HG03342 (cell line): ENCODE measurements at regions not wholly inside any gene's neighbourhood (a gene's known extent, or its start where the extent isn't known, plus 50 kb on each side); places are given as distances from the start of the nearest gene placed in this dataset.
A peak's percentile ranks its signal among the peaks of the same experiment; 100 is the strongest.

ENCODE experiments used
- ATAC-seq: cut with Tn5 transposase; IDR thresholded peaks from one replicate; pipeline ENCODE4 v1.9.1; 2021; ENCODE audit warnings: mild to moderate bottlenecking, moderate library complexity; ENCODE audit not compliant: unreplicated experiment

DNA sequence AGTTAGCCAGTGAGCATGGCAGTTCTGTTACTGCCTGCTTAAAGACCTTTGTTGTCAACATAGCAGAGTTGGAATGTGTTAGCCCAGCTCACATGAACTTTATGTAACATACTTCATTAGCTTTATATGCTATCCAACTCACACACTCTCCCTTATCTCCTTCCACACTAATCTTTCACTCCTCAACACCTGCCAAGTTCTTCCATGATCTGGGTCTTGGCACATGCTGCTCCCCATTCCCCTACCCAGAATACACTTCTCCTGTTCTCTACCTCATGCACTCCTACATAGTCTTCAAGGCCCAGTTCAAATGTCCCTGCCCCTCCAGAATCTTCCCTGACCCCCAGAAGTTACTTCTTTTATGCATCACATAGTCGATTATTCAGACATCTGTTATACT, 179.3 kb downstream of the KATNAL1 start:
- ATAC-seq, result no peak

DNA sequence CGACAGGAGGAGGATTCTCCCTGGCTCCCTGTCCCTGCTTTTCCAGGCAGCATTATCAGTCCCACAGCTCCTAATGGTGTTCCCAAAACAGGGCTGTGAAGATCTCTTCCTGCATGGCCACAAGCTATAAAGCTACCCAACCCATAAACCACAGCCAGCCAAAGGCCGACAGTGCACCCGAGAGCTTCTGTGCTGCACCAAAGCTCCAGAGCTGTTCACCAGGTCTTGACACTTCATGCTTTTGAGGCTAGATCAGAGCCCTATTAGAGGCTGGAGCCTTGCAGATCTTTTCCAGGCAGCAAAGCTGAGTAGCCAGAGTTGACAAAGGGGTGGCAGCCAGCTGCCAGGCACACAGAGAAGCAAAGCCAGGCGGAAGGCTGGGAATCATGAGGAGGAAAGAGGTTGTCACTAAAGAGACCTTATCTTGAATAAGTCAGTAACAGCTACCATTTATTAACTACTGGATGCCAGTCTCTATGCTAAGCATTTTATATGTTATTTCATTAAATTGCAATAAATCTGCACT, 180.4 kb downstream of the KATNAL1 start:
- no peak for ATAC-seq

DNA sequence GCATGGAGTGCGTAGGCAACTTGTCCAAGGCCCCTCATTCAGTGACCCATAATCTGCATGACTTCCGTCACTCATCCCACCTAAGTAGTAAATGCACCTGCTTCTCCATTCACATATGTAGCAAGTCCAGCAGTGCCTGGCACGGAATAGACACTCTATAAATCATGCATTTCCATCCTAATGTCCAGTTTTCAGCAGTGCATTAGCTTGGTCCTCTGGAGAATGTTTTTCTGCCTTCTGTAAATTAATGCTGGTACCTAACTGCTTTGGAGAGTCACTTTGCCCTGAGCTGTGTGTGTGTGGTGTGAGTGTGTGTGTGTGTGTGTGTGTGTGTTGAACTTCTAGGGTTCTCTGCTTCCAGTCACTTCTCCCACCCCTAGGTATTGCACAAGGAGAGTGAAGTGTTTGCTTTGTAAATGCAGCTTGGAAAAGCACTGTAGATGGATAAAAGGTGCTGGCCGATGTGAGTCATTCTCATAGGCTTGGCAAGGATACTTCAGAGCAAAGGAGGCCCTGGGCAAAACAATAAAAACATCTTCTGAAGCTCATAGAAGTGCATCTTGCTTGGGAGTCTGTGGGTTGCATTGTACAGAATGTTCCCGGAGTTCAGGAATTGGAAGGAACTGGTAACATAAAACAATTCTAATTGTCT, 181.8 kb downstream of the KATNAL1 start:
- no peak for ATAC-seq

DNA sequence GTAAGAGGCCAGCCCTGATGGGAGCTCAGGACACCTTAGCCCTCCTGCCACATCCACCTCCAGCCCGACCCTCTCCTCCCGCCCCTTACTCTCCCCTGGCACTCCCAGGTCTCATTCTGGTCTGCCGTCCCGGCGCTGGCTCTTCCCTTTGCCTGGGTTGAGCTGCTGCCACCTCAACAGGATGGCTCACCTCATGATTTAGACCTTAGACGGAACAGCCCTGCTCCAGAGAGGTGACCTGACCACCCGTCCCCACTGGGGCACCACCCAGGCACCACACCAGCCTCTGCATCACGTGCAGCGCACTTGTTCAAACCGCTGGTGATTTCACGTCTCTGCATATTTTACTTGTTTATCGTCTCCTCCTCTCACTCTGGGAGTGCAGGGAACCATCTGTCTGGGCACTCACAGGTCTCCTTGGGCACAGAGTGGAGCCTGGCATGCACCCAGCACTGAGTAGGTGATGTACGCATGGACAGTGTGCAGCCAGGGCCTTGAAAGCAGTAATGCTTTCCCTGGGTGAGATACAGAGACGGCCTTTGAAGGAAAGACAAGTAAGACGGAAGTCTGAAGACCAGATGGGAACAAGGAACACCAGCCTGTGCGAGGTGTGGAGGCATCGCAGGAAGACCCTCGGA, 183.1 kb downstream of the KATNAL1 start:
- no peak for ATAC-seq

DNA sequence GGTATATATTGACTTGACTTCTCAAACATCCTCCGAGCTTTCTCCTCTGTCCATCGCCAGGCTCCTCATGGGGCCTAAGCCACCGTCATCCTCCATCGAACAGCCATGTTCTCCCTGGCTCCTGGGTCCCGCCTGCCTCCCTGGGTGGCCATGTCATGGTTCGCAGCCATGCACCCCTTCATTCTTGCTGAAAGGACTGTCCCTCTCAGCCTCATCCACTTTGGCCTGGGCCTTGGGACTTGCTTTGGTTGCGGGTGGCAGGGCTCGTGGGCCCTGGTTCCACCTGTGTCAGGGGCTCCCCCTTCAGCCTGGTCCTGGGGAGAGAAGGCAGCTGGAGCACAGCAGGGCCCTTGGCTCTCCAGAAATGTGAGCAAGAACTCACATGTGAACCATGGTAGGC, 183.8 kb downstream of the KATNAL1 start:
- no peak for ATAC-seq

DNA sequence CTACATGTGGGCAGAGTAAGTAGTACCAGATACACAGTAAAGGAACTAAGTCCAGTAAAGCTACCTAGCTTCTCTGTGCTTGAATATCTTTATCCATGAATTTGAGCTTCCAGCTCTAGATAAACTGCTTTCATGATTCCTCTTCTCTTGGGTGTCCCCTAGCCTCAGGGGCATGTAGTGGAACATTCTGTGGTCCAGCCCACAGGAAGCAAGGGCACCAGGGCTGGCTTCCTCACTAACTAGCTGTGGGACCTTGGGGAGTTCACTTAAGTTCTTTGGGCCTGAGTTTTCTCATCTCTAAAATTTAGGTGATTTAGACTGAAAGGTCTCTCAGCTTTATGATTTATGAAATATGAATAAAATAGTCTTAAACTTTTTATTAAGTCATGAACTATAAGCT, 185.7 kb downstream of the KATNAL1 start:
- no peak for ATAC-seq

DNA sequence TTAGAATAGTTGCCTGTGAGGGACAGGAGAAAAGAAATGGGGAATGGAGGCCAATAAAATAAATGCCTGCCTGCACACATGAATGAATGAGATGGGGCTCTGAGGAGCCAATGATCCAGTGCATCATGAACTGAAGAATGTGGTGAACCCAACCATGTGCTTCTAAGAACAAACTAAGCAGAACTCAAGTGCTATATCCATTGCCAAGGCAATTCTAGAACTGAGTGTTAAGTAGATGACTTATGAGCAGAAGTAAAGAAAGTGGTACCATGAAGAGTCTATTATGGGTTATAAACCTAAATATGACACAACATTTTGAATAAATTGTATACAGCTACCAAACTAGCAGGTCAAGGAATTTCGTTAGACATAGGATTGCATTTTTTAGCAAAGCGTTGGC, 186.1 kb downstream of the KATNAL1 start:
- ATAC-seq, result no peak

DNA sequence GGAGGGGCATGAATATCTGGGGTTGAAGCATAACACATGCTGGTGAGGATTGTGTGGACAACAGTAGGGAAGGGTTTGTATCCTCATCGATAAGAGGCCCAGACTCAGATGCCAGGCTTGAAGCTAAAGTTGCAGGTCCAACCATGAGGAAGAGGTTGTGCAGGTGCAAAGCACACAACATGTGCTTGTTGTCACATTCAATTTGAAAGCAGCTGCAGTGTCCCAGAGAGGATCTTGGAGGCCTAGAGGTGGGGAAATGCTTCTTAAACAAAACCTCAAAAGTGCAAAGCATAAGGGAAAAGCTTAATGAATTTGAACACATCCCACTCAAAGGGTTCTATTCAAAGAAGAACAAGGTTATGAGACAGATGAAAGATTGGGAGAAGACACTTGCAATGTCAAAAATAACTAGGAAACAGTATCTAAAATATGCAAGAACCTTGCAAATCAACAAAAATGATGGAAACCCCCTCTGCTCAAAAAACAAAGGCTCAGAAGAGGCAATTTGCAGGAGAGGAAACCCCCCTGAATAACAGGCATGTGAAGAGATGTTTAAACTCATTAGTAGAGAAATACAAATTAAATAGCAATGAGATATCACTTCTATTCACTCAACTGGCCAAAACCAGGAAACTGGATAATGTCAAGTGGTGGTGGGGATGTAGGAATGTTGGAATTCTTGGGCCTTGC, 187.1 kb downstream of the KATNAL1 start:
- ATAC-seq, result no peak

DNA sequence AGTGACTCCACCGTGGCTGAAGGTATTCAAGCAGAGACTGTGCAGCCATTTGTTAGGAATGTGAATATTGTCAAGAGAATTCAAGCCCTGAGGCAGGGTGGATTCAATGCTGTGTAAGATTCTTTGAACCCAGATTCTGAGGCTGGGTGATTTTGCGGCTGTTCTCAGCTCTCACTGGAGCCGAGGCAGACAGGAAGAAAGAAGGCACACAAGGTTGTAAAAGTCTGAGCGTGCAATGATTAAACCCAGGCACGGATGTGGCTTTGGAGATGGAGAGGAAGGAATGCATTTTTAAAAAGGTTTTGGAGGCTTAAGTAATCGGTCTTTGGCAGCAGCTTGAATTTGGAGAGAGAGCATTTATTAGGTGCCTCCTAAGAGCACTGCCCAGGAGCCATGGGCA, 187.9 kb downstream of the KATNAL1 start:
- ATAC-seq, result no peak

DNA sequence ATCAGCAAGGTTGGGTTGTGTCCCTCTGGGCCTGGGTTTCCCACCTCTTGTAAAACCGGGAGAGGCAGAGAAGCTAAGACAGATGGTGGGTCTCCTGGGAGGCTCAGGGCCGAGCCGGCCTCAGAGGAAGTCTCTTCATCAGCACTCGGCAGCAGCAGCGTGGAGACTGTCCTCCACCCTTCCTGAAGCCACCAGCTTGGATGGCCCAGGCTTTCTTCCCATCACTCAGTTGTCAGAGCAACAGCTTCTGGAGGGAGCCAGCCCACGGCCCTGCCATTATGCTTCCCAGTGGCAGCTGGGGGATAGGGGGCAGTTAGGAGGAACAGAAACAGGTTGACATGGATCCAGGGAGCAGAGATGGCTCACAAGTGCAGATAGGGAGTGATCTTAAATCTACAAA, 191.0 kb downstream of the KATNAL1 start:
- no peak for ATAC-seq

DNA sequence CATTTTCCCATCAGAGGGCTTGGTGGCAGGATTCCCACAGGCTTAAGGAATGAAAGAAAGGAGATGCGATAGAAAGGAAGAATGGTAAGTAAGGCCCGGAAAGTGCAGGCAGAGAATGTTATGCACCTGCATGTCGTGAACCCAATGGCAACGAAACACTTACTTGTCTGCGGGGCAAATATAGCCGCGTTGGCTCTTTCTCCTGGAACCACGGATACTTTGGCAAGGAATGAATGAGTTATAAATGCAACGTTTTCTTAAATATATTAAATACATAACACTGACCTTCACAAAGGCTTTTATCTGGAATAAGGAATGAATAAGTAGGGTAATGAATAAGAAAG, 192.1 kb downstream of the KATNAL1 start:
- ATAC-seq, result no peak

DNA sequence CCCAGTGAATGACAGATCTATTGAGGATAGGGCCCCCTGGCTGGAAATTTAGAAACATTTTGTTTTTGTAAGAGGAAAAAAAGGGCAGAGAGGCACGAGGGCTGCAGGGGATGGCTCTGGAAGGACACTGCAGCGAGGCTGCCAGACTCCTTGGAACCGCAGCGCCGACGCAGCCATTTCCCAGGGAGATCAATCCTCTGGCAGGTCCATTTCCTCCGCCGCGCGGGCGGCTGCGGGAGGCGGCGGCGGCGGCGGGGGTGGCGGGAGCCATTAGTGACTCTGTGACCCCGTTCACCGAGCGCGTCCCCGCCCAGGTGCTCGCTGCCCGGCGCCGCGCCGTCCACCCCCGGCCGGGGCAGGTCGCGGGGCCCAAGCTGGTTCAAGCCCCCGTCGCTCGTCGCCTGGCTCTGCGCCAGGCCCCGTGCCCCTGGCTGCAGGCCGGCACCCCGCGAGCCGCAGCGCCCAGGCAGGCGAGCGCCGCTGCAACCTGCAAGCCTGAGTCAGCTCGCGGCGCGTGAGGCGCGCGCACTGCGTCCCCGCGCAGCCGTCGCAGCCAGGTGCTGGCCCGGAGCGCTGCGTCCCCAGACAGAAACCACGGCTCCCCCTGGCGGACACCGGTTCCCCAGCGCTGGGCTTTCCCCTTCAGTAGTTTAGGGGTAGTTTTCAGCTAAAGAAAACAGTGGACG, 192.6 kb downstream of the KATNAL1 start:
- ATAC-seq, result peak; percentile 87

DNA sequence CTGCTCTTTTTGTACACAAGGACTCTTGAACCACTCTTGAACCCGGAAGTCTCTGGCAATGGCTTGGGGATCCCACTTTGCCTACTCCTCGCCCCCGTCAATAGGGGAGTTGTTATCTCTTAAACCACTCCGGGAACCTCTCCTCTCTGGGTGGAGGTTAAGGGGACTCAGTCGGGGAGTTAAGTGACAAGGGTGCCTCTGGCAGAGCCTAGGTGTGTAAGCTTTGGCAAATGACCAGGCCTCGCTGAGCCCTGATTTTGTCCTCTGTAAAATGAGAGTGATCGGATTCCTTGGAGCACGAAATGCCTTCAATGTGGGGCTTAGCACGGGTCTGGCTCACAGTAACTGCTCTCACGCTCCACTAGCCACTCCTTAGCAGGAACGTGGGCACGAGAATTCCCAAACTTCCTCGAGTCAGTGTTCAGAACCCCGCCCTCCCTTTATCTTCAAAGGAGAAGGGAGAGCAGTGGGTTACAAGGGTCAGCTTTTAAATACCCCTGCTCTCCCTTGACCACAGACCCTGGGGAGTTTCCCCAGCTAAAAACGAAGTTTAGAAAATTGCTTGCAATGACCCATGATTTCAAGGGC, 193.3 kb downstream of the KATNAL1 start:
- ATAC-seq, result no peak

DNA sequence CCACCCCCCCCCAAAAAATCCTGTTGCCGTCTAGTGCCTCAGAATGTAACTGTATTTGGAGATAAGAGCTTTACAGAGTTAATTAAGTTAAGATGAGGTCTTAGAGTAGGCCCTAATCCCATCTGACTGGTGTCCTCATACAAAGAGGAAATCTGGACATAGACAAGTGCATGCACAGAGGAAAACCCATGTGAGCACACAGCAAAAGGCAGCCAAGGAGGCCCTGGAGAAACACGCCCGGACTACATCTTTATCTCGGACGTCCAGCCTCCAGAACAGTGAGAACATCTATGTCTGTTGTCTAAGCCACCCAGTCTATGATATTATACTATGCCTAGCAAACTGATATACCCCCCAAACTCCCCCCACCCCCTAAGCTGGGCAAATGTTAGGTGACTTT, 193.8 kb downstream of the KATNAL1 start:
- no peak for ATAC-seq

DNA sequence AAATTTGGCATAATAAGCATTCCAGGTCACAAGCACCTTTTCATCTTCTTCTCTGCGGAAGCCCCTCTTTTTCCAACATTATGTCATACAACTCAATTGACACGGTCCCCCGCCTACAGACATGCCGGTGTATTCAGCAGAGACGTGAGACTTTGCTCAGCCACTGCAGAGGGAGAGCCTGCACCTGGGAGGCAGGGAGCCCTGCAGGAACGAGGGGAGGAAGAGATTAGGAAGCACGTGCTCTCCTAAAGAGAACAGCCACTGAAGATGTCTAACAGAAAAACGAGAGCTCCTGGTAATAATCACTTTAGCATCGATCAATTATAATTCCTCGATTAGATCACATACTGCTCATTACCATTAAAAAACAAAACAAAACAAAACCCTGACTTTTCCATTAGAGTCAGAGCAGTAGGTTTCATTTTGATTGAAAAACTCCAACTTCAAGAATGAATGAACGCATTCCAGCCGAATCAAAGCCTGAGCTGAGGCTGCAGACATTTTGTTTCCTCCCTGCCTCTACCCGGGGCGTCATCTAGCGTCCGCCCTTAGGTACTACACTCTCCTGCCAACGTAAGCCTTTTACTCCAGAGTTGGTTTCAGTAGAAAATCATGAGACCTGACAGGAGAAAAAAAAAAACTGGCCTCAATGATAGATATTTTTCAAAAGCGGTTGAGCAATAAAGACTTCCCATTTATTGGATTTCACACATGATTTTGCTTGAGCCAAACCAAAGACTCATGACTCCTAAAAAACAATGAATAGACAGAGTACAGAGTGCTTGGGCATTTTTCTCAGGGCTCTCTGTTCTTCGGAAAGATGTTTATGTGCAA, 194.5 kb downstream of the KATNAL1 start:
- ATAC-seq, result peak; percentile 53

DNA sequence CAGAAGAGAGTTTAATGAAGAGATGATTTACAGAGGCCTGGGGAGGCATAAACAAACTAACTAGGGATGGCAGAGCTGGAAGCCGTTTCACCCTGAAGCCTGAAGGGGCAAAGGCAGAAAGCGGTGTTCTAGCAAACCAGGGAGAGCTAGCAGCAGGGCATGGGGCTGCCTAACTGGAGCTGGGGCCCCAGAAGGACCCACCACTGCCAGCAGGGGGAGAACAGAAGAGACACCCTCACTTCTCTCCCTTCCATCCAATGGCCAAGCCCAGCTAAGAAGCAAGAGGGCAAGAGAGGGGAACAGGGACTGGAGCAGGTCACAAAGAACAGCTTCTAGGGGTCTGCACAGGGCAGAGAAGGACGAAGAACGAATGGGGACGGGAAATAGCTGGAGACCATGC, 195.5 kb downstream of the KATNAL1 start:
- ATAC-seq, result no peak

DNA sequence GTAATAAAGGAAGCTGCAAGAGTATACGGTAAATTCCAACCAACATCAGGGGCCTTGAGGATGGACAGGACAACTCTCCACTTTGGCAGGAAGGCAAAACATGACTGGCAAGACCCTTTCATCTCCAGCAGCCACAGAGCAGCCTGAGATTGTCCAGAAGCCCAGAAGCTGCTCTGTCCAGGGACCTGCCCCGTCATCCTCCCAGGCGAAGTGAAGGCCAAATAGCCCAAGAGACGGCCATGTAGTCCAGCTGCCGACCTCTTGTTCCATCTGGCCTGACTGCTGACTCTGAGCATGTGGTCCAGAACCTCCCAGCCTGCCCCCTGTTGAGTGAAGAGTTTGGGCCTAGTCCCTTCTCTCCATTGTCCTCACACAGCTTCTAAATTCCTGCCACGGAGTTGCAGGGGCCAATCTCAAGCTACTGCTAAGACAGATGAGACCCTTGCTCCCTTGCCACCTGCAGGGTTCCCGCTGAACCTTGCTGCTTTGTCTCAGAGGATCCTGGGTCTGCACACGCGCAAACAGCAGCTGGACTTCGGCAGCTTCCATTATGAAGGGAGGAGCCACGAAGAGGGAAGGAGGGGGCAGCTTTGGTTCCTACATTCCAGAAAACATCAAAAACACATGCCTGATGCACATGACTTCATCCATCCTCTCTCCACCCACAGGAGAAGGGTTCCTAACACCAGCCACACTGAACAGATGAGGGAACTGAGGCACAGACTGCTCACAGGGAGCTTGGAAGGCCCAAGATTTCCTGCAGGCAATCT, 196.9 kb downstream of the KATNAL1 start:
- no peak for ATAC-seq

DNA sequence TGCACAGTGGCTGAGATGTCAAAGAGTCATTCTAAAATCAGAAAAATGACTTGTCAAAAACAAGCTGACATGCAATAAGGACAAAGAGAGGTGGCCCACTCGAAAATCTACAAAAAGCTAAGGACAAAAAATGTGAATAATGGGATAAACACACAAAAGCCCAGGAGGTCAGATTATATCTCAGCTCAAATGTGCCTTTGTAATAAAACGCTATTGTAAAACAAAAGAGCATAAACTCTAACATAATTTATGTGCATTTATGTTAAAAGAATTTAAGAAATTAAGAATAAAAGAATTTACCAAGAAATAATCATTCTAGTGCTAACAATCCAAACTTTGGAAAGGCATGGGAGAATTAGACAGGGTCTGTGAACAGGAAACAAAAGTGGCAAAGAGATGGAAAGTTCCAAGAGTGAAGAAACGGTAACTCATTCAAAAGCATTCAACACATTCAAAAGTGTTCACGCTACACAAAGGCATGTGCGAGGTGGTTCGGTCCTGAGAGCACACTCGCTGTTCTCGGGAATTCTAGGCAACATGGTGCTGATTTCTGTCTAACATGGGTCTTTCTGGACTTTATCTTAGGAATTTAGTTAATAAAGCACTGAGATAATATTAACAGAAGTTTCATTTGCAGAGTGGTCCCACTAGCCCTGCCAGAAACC, 197.7 kb downstream of the KATNAL1 start:
- ATAC-seq, result no peak

DNA sequence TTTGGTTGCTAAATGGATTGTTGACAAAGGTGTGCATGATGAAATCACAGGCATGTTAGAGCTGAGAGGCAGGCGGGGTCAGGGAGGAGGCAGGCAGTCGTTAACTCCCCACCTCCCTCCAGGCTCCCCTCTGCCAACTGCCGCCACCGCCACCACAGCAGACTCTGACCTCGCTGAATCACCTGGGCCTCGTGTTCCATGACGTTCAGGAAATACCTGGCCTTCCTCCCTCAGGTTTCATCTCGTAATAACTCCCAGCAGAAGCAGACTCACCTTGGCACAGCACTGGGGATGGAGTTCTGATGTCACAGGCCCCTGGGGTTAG, 198.5 kb downstream of the KATNAL1 start:
- no peak for ATAC-seq
